ENCODE measurements at regions not wholly inside any gene's neighbourhood (a gene's known extent, or its start where the extent isn't known, plus 50 kb on each side); places are given as distances from the start of the nearest gene placed in this dataset.

DNA sequence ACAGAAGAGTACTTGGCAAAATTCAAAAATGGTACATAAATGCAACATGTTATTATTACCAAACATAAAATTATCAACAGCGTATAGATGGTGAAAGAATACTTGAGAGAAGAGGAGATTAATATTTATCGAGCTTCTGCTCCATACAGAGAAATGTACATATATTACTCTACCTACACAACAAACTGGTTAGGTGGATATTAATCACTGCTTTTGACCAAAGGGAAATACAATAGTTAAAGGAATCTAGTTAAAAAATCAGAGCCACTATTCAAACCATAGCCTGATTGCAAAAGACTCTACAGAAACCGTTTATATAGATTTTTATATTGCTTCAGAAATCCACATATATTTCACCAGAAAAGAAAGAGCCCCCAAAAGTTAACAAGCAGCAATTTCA lies 379.3 kb upstream of the PRMT6 start:
- H3K9me3 ChIP-seq (ENCODE audit: low read length) = no peaks in the 10 kb centered on the region
- BruUV-seq (replicated peaks) = no TSS peak
- H3K4me1 ChIP-seq (ENCODE audit: insufficient read depth, low read length, poor library complexity, severe bottlenecking) = no peaks in the 10 kb centered on the region
- no peak for DNase-seq (ENCODE audit: low spot score)
- no peak overlapping the region for H3K4me3 ChIP-seq (ENCODE audit: low read depth, low read length, poor library complexity, severe bottlenecking)
- H3K4me2 ChIP-seq (ENCODE audit: low read length) = no peak overlapping the region
- no peak for TF ChIP-seq EZH2phosphoT487 (IDR thresholded peaks at IDR 0.05; ENCODE audit: borderline replicate concordance, low read depth, low read length)
- CTCF ChIA-PET (ENCODE audit: unreplicated experiment) = no interaction called here
- H4K20me1 ChIP-seq (ENCODE audit: insufficient read depth, low read length) = no peaks in the 10 kb centered on the region
- no peaks in the 10 kb centered on the region for H3K79me2 ChIP-seq (ENCODE audit: insufficient read depth, low read depth, low read length)
- no peak overlapping the region for H2AFZ ChIP-seq (ENCODE audit: low read length)
- intact Hi-C loops (cut with micrococcal nuclease; ENCODE audit: unreplicated experiment) = no loop called here
- H3K9me2 ChIP-seq (ENCODE audit: insufficient read depth, low read length) = no peaks in the 10 kb centered on the region
- H3K36me3 ChIP-seq (ENCODE audit: insufficient read depth, low read length) = no peaks in the 10 kb centered on the region
- no peak overlapping the region for H3K27ac ChIP-seq (ENCODE audit: low read depth, low read length, poor library complexity, severe bottlenecking)
- POLR2A ChIA-PET = interaction anchor here (0.6 kb wide), 1 partner anchor 1174 kb away, joined by 3 read pairs; no protein-coding TSS in a partner anchor

DNA sequence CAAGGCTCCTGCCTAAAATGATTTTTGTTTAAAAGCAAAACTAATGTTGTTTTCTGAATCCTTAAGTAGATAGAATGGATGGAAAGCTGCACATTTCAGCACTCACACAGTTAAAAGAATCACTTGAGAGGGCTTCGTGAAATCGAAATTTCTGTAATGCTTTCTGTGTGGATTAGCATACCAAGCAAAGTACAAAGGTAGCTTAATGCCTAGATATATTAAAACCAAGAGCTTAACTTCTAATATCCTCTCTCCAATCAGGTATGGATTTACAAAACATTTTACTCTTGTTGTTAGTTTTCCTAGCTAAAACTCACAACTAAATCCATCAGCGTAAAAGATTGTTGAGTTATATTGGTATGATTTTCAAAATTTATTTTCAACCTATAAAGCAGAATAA lies 378.8 kb upstream of the PRMT6 start:
- Histone ChIP-seq H3K36me3 (ENCODE audit: insufficient read depth, low read length) (no peaks in the 10 kb centered on the region), H2AFZ (ENCODE audit: low read length) (no peak overlapping the region), H3K9me2 (ENCODE audit: insufficient read depth, low read length) (no peaks in the 10 kb centered on the region), H3K79me2 (ENCODE audit: insufficient read depth, low read depth, low read length) (no peaks in the 10 kb centered on the region), H3K27ac (ENCODE audit: low read depth, low read length, poor library complexity, severe bottlenecking) (no peak overlapping the region), H3K9me3 (ENCODE audit: low read length) (no peaks in the 10 kb centered on the region), H4K20me1 (ENCODE audit: insufficient read depth, low read length) (no peaks in the 10 kb centered on the region), H3K4me3 (ENCODE audit: low read depth, low read length, poor library complexity, severe bottlenecking) (no peak overlapping the region), H3K4me2 (ENCODE audit: low read length) (no peak overlapping the region), H3K4me1 (ENCODE audit: insufficient read depth, low read length, poor library complexity, severe bottlenecking) (no peaks in the 10 kb centered on the region)
- POLR2A ChIA-PET = interaction anchor here (0.6 kb wide), 1 partner anchor 1173 kb away, joined by 3 read pairs; no protein-coding TSS in a partner anchor
- TF ChIP-seq EZH2phosphoT487 (IDR thresholded peaks at IDR 0.05; ENCODE audit: borderline replicate concordance, low read depth, low read length) = no peak
- no peak for TF ChIP-seq CTCF (conservative IDR thresholded peaks at IDR 0.05; ENCODE audit: low read length)
- no TSS peak for BruUV-seq (replicated peaks)
- CTCF ChIA-PET (ENCODE audit: unreplicated experiment) = no interaction called here
- DNase-seq (ENCODE audit: low spot score) = no peak
- intact Hi-C loops (cut with micrococcal nuclease; ENCODE audit: unreplicated experiment) = no loop called here

DNA sequence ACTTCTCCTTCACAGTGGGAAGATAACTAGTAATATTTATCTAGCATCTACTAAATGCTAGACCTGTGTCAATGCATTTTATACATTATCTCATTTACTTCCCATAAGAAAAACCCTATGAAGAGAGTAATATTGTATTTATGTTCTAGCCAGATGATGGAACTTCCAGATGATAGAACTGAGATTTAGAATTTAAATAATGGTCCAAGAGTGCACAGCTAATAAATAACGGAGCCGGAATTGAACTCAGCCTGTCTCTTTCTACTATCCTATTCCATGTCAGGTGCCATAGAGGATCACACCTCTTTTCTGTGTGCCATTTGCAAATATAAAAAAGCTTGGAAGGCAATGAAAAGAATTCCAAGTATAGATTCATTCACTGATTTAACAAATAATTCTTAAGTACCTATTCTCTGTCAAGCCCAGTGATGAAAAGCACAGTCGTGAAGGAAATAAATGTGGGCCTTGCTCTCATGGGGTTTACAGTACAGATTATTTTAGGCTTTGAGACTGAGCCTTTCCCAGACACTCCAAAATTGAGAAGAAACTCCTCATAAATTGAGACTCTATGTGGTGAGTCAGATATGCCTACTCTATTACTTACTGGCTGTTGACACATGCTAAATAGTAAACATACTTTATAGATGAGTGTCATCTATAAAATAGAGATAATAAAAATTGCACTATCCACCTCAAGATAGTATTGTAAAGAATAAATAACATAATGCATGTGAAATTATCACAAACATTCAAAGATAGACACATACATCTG lies 378.0 kb upstream of the PRMT6 start:
- H4K20me1 ChIP-seq (ENCODE audit: insufficient read depth, low read length) = no peaks in the 10 kb centered on the region
- no TSS peak for BruUV-seq (replicated peaks)
- H3K9me2 ChIP-seq (ENCODE audit: insufficient read depth, low read length) = no peaks in the 10 kb centered on the region
- H3K4me1 ChIP-seq (ENCODE audit: insufficient read depth, low read length, poor library complexity, severe bottlenecking) = no peaks in the 10 kb centered on the region
- no peak for DNase-seq (ENCODE audit: low spot score)
- ChIA-PET CTCF (ENCODE audit: unreplicated experiment) (no interaction called here), POLR2A (no interaction called here)
- no peaks in the 10 kb centered on the region for H3K36me3 ChIP-seq (ENCODE audit: insufficient read depth, low read length)
- H3K79me2 ChIP-seq (ENCODE audit: insufficient read depth, low read depth, low read length) = no peaks in the 10 kb centered on the region
- H3K9me3 ChIP-seq (ENCODE audit: low read length) = no peaks in the 10 kb centered on the region
- intact Hi-C loops (cut with micrococcal nuclease; ENCODE audit: unreplicated experiment) = no loop called here
- H3K4me3 ChIP-seq (ENCODE audit: low read depth, low read length, poor library complexity, severe bottlenecking) = no peak overlapping the region
- H3K4me2 ChIP-seq (ENCODE audit: low read length) = no peak overlapping the region
- no peak overlapping the region for H3K27ac ChIP-seq (ENCODE audit: low read depth, low read length, poor library complexity, severe bottlenecking)
- no peak for TF ChIP-seq CTCF (conservative IDR thresholded peaks at IDR 0.05; ENCODE audit: low read length)
- no peak for TF ChIP-seq EZH2phosphoT487 (IDR thresholded peaks at IDR 0.05; ENCODE audit: borderline replicate concordance, low read depth, low read length)
- H2AFZ ChIP-seq (ENCODE audit: low read length) = no peak overlapping the region

Data from OCI-LY7 (cell line).